Chondrocyte (in vitro differentiated cells): ENCODE measurements at regions not wholly inside any gene's neighbourhood (a gene's known extent, or its start where the extent isn't known, plus 50 kb on each side); places are given as distances from the start of the nearest gene placed in this dataset.

Experiments
- DNase-seq: peaks from one replicate; pipeline ENCODE4 v3.0.0; 2021; ENCODE audit warnings: mixed read lengths, low spot score
- H3K27ac Mint-ChIP-seq: one replicate; pipeline ENCODE4 v1.8.0; 2021; ENCODE audit warnings: mild to moderate bottlenecking, moderate library complexity, mixed read lengths; ENCODE audit not compliant: unreplicated experiment
- H3K27me3 Mint-ChIP-seq: 2 replicates; pipeline ENCODE4 v1.8.0; 2021; ENCODE audit warnings: low read depth, mixed read lengths
- H3K36me3 Mint-ChIP-seq: 2 replicates; pipeline ENCODE4 v1.8.0; 2021; ENCODE audit warnings: low read depth, mixed read lengths
- H3K4me1 Mint-ChIP-seq: 2 replicates; pipeline ENCODE4 v1.8.0; 2021; ENCODE audit warnings: low read depth, mild to moderate bottlenecking, mixed read lengths
- H3K4me3 Mint-ChIP-seq: one replicate; pipeline ENCODE4 v1.8.0; 2021; ENCODE audit warnings: mild to moderate bottlenecking, moderate library complexity, mixed read lengths; ENCODE audit not compliant: unreplicated experiment
- H3K9me3 Mint-ChIP-seq: 2 replicates; pipeline ENCODE4 v1.8.0; 2021; ENCODE audit warnings: low read depth, mixed read lengths
- TF ChIP-seq, protein P1 (sequence below): fragments of 200-600 bp; sonication (generic); IDR thresholded peaks from 2 replicates; pipeline ENCODE4 v1.5.0; 2021; ENCODE audit warnings: antibody characterized with exemption, mild to moderate bottlenecking, moderate library complexity

DNA sequence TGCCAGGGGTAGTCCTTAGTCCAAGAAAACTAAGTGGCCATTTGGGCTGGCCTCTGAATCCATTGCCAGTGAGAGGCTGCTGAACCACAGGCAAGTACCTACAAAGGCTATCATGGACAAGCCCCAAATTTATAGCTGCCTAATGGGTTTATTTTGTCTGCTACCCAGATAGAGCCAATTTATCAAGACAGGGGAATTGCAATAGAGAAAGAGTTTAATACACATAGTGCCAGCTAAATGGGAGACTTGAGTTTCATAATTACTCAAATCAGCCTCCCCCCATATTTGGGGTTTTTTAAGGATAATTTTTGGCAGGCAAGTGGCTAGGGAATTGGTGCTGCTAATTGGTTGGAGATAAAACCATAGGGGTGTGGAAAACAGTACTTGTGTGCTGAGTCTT, 73.1 kb upstream of the BMP2K start:
- TF ChIP-seq, protein P1, sequence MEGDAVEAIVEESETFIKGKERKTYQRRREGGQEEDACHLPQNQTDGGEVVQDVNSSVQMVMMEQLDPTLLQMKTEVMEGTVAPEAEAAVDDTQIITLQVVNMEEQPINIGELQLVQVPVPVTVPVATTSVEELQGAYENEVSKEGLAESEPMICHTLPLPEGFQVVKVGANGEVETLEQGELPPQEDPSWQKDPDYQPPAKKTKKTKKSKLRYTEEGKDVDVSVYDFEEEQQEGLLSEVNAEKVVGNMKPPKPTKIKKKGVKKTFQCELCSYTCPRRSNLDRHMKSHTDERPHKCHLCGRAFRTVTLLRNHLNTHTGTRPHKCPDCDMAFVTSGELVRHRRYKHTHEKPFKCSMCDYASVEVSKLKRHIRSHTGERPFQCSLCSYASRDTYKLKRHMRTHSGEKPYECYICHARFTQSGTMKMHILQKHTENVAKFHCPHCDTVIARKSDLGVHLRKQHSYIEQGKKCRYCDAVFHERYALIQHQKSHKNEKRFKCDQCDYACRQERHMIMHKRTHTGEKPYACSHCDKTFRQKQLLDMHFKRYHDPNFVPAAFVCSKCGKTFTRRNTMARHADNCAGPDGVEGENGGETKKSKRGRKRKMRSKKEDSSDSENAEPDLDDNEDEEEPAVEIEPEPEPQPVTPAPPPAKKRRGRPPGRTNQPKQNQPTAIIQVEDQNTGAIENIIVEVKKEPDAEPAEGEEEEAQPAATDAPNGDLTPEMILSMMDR, result no peak
- H3K4me3 Mint-ChIP-seq, result no peak overlapping the region
- peaks cover 3% of the 10 kb centered on the region for H3K36me3 Mint-ChIP-seq
- no peak for DNase-seq
- H3K27me3 Mint-ChIP-seq, result no peaks in the 10 kb centered on the region
- H3K27ac Mint-ChIP-seq, result no peak overlapping the region
- peaks cover 14% of the 10 kb centered on the region for H3K9me3 Mint-ChIP-seq
- H3K4me1 Mint-ChIP-seq, result peaks cover 9% of the 10 kb centered on the region

- Mint-ChIP-seq H3K27ac (no peak overlapping the region), H3K4me1 (peaks cover 9% of the 10 kb centered on the region), H3K27me3 (no peaks in the 10 kb centered on the region), H3K36me3 (peaks cover 3% of the 10 kb centered on the region), H3K9me3 (peaks cover 14% of the 10 kb centered on the region), H3K4me3 (no peak overlapping the region)
- no peak for DNase-seq
- TF ChIP-seq, protein P1, result no peak
Observed at GRCh38 chr4:78704317-78704716, 71.8 kb upstream of the BMP2K start.

DNA sequence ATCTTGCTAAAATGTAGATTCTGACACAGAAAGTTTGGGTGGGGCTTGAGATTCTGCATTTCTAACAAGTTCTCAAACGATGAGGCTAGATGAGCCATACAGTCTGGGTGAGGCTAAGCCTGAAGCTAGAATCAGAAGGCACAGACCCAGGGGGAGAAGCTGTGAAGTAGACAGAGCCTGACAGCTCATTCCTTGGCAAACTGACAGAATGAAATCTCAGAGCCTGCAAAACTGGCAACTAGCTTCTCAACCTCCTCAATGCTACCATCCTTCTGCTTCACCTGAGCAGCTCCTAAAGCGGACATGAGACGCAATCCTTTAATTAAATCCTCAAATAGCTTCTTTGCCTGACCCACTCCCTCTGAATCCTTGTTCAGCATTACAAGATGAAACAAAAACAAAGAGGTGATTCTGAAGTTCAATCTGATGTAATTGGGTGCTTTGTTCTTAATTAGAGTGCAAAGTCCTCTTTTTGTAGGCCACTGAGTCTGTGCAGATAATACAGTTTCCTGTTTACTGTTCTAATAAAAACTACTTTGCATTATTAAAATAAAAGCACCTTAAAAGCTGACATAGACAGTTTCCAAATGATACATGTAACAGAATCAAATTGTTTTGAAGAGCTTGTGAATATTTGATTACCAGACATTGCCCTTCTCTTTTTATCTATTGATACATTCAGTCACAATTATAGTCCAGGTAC, 71.0 kb upstream of the BMP2K start:
- peaks cover 9% of the 10 kb centered on the region for H3K4me1 Mint-ChIP-seq
- no peak overlapping the region for H3K27ac Mint-ChIP-seq
- TF ChIP-seq, protein P1, result no peak
- DNase-seq, result no peak
- peaks cover 5% of the 10 kb centered on the region for H3K36me3 Mint-ChIP-seq
- H3K27me3 Mint-ChIP-seq, result no peaks in the 10 kb centered on the region
- peaks cover 17% of the 10 kb centered on the region for H3K9me3 Mint-ChIP-seq
- no peak overlapping the region for H3K4me3 Mint-ChIP-seq

- no peak overlapping the region for H3K4me3 Mint-ChIP-seq
- DNase-seq, result no peak
- peaks cover 23% of the 10 kb centered on the region for H3K9me3 Mint-ChIP-seq
- H3K27me3 Mint-ChIP-seq, result no peaks in the 10 kb centered on the region
- TF ChIP-seq, protein P1, result no peak
- H3K4me1 Mint-ChIP-seq, result peaks cover 9% of the 10 kb centered on the region
- peaks cover 5% of the 10 kb centered on the region for H3K36me3 Mint-ChIP-seq
- H3K27ac Mint-ChIP-seq, result no peak overlapping the region
Observed at GRCh38 chr4:78706302-78706701, 69.8 kb upstream of the BMP2K start.

- Mint-ChIP-seq H3K27ac (no peak overlapping the region), H3K4me1 (peaks cover 9% of the 10 kb centered on the region), H3K36me3 (peaks cover 5% of the 10 kb centered on the region), H3K4me3 (no peak overlapping the region), H3K9me3 (peaks cover 22% of the 10 kb centered on the region), H3K27me3 (no peaks in the 10 kb centered on the region)
- no peak for DNase-seq
- TF ChIP-seq, protein P1, result no peak
Observed at GRCh38 chr4:78707268-78707667, 68.9 kb upstream of the BMP2K start.
